SU-DHL-6 (cell line): ENCODE measurements at regions not wholly inside any gene's neighbourhood (a gene's known extent, or its start where the extent isn't known, plus 50 kb on each side); places are given as distances from the start of the nearest gene placed in this dataset.

ENCODE experiments used
- EZH2phosphoT487 ChIP-seq: fragments of 200-600 bp; sonication (generic), shearing (Covaris generic); conservative IDR thresholded peaks from 2 replicates; pipeline ENCODE4 v1.6.1; 2018; ENCODE audit warnings: mild to moderate bottlenecking, antibody characterized with exemption, low read length, moderate library complexity, mixed read lengths
- TF ChIP-seq, protein P1 (sequence below): fragments of 200-600 bp; sonication (generic); IDR thresholded peaks from one replicate; pipeline ENCODE4 v1.5.1; 2017; ENCODE audit warnings: antibody characterized with exemption, mild to moderate bottlenecking, low read length, moderate library complexity; ENCODE audit not compliant: insufficient read depth, poor library complexity, severe bottlenecking

DNA sequence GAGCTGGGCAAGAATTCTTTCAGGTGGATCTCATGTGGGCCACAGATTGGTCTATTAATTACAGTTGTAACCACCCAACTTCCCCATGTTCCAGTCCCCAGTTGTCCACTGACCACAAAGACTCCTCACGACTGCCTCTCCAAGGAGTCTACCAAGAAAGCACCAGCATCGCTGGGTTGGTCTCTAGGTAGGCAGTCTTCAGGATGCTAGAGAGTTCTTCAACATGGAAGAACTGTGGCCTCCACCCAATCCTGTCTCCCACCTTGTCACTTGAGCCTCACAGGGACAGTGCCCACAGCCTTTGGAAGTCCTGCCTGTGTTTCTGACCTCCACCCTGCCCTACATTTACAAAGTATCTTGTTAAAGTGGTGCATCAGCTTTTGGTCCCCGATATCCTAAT, 184.7 kb upstream of the FN1 start:
- TF ChIP-seq, protein P1, sequence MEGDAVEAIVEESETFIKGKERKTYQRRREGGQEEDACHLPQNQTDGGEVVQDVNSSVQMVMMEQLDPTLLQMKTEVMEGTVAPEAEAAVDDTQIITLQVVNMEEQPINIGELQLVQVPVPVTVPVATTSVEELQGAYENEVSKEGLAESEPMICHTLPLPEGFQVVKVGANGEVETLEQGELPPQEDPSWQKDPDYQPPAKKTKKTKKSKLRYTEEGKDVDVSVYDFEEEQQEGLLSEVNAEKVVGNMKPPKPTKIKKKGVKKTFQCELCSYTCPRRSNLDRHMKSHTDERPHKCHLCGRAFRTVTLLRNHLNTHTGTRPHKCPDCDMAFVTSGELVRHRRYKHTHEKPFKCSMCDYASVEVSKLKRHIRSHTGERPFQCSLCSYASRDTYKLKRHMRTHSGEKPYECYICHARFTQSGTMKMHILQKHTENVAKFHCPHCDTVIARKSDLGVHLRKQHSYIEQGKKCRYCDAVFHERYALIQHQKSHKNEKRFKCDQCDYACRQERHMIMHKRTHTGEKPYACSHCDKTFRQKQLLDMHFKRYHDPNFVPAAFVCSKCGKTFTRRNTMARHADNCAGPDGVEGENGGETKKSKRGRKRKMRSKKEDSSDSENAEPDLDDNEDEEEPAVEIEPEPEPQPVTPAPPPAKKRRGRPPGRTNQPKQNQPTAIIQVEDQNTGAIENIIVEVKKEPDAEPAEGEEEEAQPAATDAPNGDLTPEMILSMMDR = no peak
- TF ChIP-seq EZH2phosphoT487 = no peak
